ENCODE measurements at regions not wholly inside any gene's neighbourhood (a gene's known extent, or its start where the extent isn't known, plus 50 kb on each side); places are given as distances from the start of the nearest gene placed in this dataset.
"Not testable (repeated sequence)": the region's sequence is repeated elsewhere in the genome, so short reads cannot be mapped to it uniquely, and the experiment has no call there.

- H3K4me3 ChIP-seq (ENCODE audit: insufficient read depth, low read depth, low read length): no peak overlapping the region
- no peaks in the 10 kb centered on the region for H3K36me3 ChIP-seq (replicated peaks; ENCODE audit: control insufficient read depth, insufficient read depth, low read length)
- H3K27me3 ChIP-seq (ENCODE audit: control insufficient read depth, insufficient read depth, low read length): no peaks in the 10 kb centered on the region
- DNase-seq: no peak
Observed at GRCh38 chr3:90099493-90099892, 992.1 kb downstream of the EPHA3 start.

- Histone ChIP-seq H3K27me3 (ENCODE audit: control insufficient read depth, insufficient read depth, low read length) (no peaks in the 10 kb centered on the region), H3K36me3 (replicated peaks; ENCODE audit: control insufficient read depth, insufficient read depth, low read length) (no peaks in the 10 kb centered on the region), H3K4me3 (ENCODE audit: insufficient read depth, low read depth, low read length) (no peak overlapping the region)
- DNase-seq: no peak
Observed at GRCh38 chr3:90102146-90102545, 994.7 kb downstream of the EPHA3 start.

GRCh38 chr3:90121326-90121725 lies 1013.9 kb downstream of the EPHA3 start:
- DNase-seq: no peak
- H3K36me3 ChIP-seq (replicated peaks; ENCODE audit: control insufficient read depth, insufficient read depth, low read length): no peaks in the 10 kb centered on the region
- no peak overlapping the region for H3K4me3 ChIP-seq (ENCODE audit: insufficient read depth, low read depth, low read length)
- H3K27me3 ChIP-seq (ENCODE audit: control insufficient read depth, insufficient read depth, low read length): no peaks in the 10 kb centered on the region

GRCh38 chr3:90128391-90128790 lies 1021.0 kb downstream of the EPHA3 start:
- no peak for DNase-seq
- Histone ChIP-seq H3K4me3 (ENCODE audit: insufficient read depth, low read depth, low read length) (no peak overlapping the region), H3K27me3 (ENCODE audit: control insufficient read depth, insufficient read depth, low read length) (no peaks in the 10 kb centered on the region)

GRCh38 chr3:90129730-90130129 lies 1022.3 kb downstream of the EPHA3 start:
- no peak for DNase-seq
- no peaks in the 10 kb centered on the region for H3K27me3 ChIP-seq (ENCODE audit: control insufficient read depth, insufficient read depth, low read length)
- no peaks in the 10 kb centered on the region for H3K36me3 ChIP-seq (replicated peaks; ENCODE audit: control insufficient read depth, insufficient read depth, low read length)
- H3K4me3 ChIP-seq (ENCODE audit: insufficient read depth, low read depth, low read length): no peak overlapping the region

More at GRCh38 chr3:90128391-90128790, 1021.0 kb downstream of the EPHA3 start:
- no peaks in the 10 kb centered on the region for H3K36me3 ChIP-seq (replicated peaks; ENCODE audit: control insufficient read depth, insufficient read depth, low read length)

- Histone ChIP-seq H3K4me3 (ENCODE audit: insufficient read depth, low read depth, low read length) (no peak overlapping the region), H3K27me3 (ENCODE audit: control insufficient read depth, insufficient read depth, low read length) (no peaks in the 10 kb centered on the region), H3K36me3 (replicated peaks; ENCODE audit: control insufficient read depth, insufficient read depth, low read length) (no peaks in the 10 kb centered on the region)
- DNase-seq: no peak
Observed at GRCh38 chr3:90132197-90132596, 1024.8 kb downstream of the EPHA3 start.

- no peak for DNase-seq
- Histone ChIP-seq H3K4me3 (ENCODE audit: insufficient read depth, low read depth, low read length) (no peak overlapping the region), H3K36me3 (replicated peaks; ENCODE audit: control insufficient read depth, insufficient read depth, low read length) (no peaks in the 10 kb centered on the region), H3K27me3 (ENCODE audit: control insufficient read depth, insufficient read depth, low read length) (no peaks in the 10 kb centered on the region)
Observed at GRCh38 chr3:90134090-90134489, 1026.7 kb downstream of the EPHA3 start.

- no peaks in the 10 kb centered on the region for H3K27me3 ChIP-seq (ENCODE audit: control insufficient read depth, insufficient read depth, low read length)
- no peaks in the 10 kb centered on the region for H3K36me3 ChIP-seq (replicated peaks; ENCODE audit: control insufficient read depth, insufficient read depth, low read length)
- no peak for DNase-seq
- no peak overlapping the region for H3K4me3 ChIP-seq (ENCODE audit: insufficient read depth, low read depth, low read length)
Observed at GRCh38 chr3:90136456-90137191, 1029.2 kb downstream of the EPHA3 start.

- Histone ChIP-seq H3K36me3 (replicated peaks; ENCODE audit: control insufficient read depth, insufficient read depth, low read length) (no peaks in the 10 kb centered on the region), H3K27me3 (ENCODE audit: control insufficient read depth, insufficient read depth, low read length) (no peaks in the 10 kb centered on the region), H3K4me3 (ENCODE audit: insufficient read depth, low read depth, low read length) (no peak overlapping the region)
- no peak for DNase-seq
Observed at GRCh38 chr3:90145094-90145860, 1037.9 kb downstream of the EPHA3 start.

- Histone ChIP-seq H3K27me3 (ENCODE audit: control insufficient read depth, insufficient read depth, low read length) (no peaks in the 10 kb centered on the region), H3K36me3 (replicated peaks; ENCODE audit: control insufficient read depth, insufficient read depth, low read length) (no peaks in the 10 kb centered on the region), H3K4me3 (ENCODE audit: insufficient read depth, low read depth, low read length) (no peak overlapping the region)
- DNase-seq: no peak
Observed at GRCh38 chr3:90180096-90180495, 1072.7 kb downstream of the EPHA3 start.

- Histone ChIP-seq H3K27me3 (ENCODE audit: control insufficient read depth, insufficient read depth, low read length) (no peaks in the 10 kb centered on the region), H3K36me3 (replicated peaks; ENCODE audit: control insufficient read depth, insufficient read depth, low read length) (no peaks in the 10 kb centered on the region), H3K4me3 (ENCODE audit: insufficient read depth, low read depth, low read length) (no peak overlapping the region)
- no peak for DNase-seq
Observed at GRCh38 chr3:90180543-90180942, 1073.1 kb downstream of the EPHA3 start.

- DNase-seq: peak; percentile 9
- H3K27me3 ChIP-seq (ENCODE audit: control insufficient read depth, insufficient read depth, low read length); H3K36me3 ChIP-seq (replicated peaks; ENCODE audit: control insufficient read depth, insufficient read depth, low read length); H3K4me3 ChIP-seq (ENCODE audit: insufficient read depth, low read depth, low read length): not testable (repeated sequence)
Observed at GRCh38 chr3:90182291-90182976, 1075.0 kb downstream of the EPHA3 start.

GRCh38 chr3:90184861-90185260 lies 1077.4 kb downstream of the EPHA3 start:
- Histone ChIP-seq H3K27me3 (ENCODE audit: control insufficient read depth, insufficient read depth, low read length) (no peaks in the 10 kb centered on the region), H3K4me3 (ENCODE audit: insufficient read depth, low read depth, low read length) (no peak overlapping the region), H3K36me3 (replicated peaks; ENCODE audit: control insufficient read depth, insufficient read depth, low read length) (no peaks in the 10 kb centered on the region)
- no peak for DNase-seq

- H3K27me3 ChIP-seq (ENCODE audit: control insufficient read depth, insufficient read depth, low read length); H3K36me3 ChIP-seq (replicated peaks; ENCODE audit: control insufficient read depth, insufficient read depth, low read length); DNase-seq; H3K4me3 ChIP-seq (ENCODE audit: insufficient read depth, low read depth, low read length): not testable (repeated sequence)
Observed at GRCh38 chr3:90197383-90197782, 1090.0 kb downstream of the EPHA3 start.

- DNase-seq: not testable (repeated sequence)
Observed at GRCh38 chr3:90202931-90203330, 1095.5 kb downstream of the EPHA3 start.

More at GRCh38 chr3:90202931-90203330, 1095.5 kb downstream of the EPHA3 start:
- H3K36me3 ChIP-seq (replicated peaks; ENCODE audit: control insufficient read depth, insufficient read depth, low read length); H3K27me3 ChIP-seq (ENCODE audit: control insufficient read depth, insufficient read depth, low read length); H3K4me3 ChIP-seq (ENCODE audit: insufficient read depth, low read depth, low read length): not testable (repeated sequence)
